ENCODE measurements at regions not wholly inside any gene's neighbourhood (a gene's known extent, or its start where the extent isn't known, plus 50 kb on each side); places are given as distances from the start of the nearest gene placed in this dataset.

DNA sequence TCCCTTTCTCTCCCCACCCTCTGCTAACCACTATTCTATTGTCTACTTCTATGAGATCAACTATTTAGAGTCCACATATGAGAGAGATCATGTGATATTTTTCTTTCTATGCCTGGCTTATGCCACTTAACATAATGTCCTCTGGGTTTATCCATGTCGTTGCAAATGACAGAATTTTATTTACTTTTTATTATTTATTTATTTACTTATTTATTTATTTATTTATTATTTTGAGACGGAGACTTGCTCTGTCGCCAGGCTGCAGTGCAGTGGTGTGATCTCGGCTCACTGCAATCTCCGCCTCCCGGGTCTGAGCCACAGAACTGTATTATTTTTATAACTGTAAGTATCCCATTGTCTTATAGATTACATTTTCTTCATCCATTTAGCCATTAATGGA lies 443.4 kb upstream of the CDH19 start:
- no peak overlapping the region for H3K4me3 Mint-ChIP-seq
- no peaks in the 10 kb centered on the region for H3K4me1 Mint-ChIP-seq (ENCODE audit: low read depth)
- ATAC-seq (replicated peaks in 1 of 2) (no peak), DNase-seq (no peak)
- H3K27me3 Mint-ChIP-seq (ENCODE audit: low read depth): no peaks in the 10 kb centered on the region
- H3K27ac Mint-ChIP-seq: no peak overlapping the region
- no peaks in the 10 kb centered on the region for H3K36me3 Mint-ChIP-seq (ENCODE audit: insufficient read depth in 2 of 2)
- H3K9me3 Mint-ChIP-seq: no peaks in the 10 kb centered on the region

DNA sequence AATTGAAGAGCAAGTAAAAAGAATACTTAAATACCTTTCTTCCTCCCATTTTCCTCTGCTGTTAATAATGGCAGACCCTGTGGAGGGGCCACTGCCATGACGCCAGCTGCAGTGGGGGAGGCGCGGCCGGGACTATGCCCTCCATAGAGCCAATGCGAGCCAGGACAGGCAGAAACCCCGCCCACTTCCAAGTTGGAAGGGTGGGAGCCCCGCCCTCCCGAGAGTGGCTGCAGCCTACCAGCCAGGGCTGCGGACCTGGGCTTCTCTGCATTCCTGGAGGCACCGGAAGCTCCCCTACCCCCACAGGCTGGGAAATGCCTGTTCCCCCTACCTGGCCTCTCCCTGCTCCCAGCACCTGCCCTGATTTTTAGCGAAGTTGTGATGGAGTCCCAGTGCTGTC lies 439.4 kb upstream of the CDH19 start:
- Mint-ChIP-seq H3K9me3 (no peaks in the 10 kb centered on the region), H3K4me3 (no peak overlapping the region), H3K27ac (no peak overlapping the region), H3K4me1 (ENCODE audit: low read depth) (no peaks in the 10 kb centered on the region), H3K27me3 (ENCODE audit: low read depth) (no peaks in the 10 kb centered on the region), H3K36me3 (ENCODE audit: insufficient read depth in 2 of 2) (no peaks in the 10 kb centered on the region)
- DNase-seq: no peak
- no peak for ATAC-seq (replicated peaks in 1 of 2)

DNA sequence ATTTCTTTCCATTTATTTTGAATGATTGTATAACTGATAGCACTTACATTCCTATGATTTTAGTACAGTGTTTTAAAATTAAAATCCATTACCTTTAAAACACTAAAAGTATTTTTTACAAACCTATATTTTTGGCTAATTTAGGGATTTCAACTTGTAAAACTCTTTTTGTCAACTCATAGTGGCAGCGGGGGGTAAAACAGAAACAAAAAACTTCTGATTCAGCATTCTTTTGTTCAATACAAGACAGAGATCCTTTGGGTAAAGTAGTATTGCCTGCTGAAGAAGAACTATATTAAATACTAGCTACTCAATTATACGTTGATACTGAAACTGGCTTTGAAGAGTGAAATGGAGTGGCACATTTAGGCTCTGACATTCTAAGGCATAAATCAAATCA lies 437.4 kb upstream of the CDH19 start:
- ATAC-seq (replicated peaks in 1 of 2): no peak
- Mint-ChIP-seq H3K4me1 (ENCODE audit: low read depth) (no peaks in the 10 kb centered on the region), H3K27me3 (ENCODE audit: low read depth) (no peaks in the 10 kb centered on the region), H3K4me3 (no peak overlapping the region), H3K9me3 (peaks cover 0 to 2% of the 10 kb centered on the region in 2 donors), H3K36me3 (ENCODE audit: insufficient read depth in 2 of 2) (no peaks in the 10 kb centered on the region), H3K27ac (no peak overlapping the region)
- no peak for DNase-seq

DNA sequence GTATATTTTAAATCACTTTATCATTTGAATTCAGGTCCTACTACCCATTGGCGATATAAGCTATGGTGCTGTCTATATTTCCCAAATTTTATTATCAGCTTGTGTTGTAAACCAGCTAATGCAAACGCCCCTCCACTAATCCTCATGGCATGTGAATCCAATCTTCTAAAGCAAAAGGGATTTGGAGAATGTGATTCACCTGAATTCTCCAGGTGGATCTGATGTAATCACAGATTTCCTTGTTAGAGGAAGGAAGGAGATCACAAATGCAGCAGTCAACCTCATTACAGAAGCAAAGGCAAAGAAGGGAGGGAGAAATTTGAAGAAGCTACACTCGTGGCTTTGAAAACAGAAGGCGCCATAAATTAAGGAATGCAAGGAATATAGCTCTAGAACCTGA lies 431.1 kb upstream of the CDH19 start:
- Mint-ChIP-seq H3K36me3 (ENCODE audit: insufficient read depth in 2 of 2) (no peaks in the 10 kb centered on the region), H3K4me1 (ENCODE audit: low read depth) (no peaks in the 10 kb centered on the region), H3K9me3 (peaks cover 3 to 5% of the 10 kb centered on the region in 2 donors), H3K4me3 (no peak overlapping the region), H3K27me3 (ENCODE audit: low read depth) (no peaks in the 10 kb centered on the region), H3K27ac (no peak overlapping the region)
- no peak for DNase-seq
- no peak for ATAC-seq (replicated peaks in 1 of 2)

DNA sequence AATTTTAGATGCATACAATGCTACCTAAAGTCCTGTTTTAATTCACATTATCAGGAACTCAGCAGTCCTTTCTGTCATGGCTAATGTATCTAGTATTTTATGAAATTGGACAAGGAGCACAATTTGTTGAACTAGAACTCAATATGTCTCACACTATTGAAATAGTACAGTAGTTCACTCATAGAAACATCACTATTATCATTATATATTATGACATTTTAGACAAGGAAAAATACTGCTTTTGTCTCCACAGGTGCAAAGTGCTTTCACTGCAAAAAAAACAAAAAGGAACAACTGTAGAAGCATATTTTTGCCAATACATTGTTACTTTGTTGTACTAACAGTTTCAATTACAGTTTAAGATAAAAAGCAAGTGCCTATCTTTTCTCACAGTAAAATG lies 419.2 kb upstream of the CDH19 start:
- Mint-ChIP-seq H3K27me3 (ENCODE audit: low read depth) (no peaks in the 10 kb centered on the region), H3K27ac (no peak overlapping the region), H3K4me1 (ENCODE audit: low read depth) (no peaks in the 10 kb centered on the region), H3K9me3 (no peaks in the 10 kb centered on the region), H3K4me3 (no peak overlapping the region), H3K36me3 (ENCODE audit: insufficient read depth in 2 of 2) (no peaks in the 10 kb centered on the region)
- ATAC-seq (replicated peaks in 1 of 2) (no peak), DNase-seq (no peak)

DNA sequence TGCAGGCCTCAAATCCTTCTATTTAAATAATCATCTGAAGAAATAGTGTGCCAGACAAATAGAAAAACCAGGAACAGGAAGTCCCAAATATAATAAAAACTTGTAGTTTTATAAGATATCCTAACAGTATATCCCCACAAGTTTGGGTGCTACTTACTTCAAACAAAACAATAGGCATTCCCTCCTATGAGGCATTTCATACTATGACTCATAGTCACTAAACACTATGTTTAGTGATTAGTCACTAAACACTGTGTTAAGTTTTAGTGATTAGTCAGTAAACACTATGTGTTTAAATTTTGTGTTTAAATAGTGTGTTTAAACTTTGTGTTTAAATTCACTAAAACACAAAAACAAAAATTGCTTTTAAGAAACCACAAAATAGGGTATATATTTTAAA lies 407.0 kb upstream of the CDH19 start:
- DNase-seq (no peak), ATAC-seq (replicated peaks in 1 of 2) (no peak)
- Mint-ChIP-seq H3K4me1 (ENCODE audit: low read depth) (no peaks in the 10 kb centered on the region), H3K36me3 (ENCODE audit: insufficient read depth in 2 of 2) (no peaks in the 10 kb centered on the region), H3K4me3 (no peak overlapping the region), H3K9me3 (no peaks in the 10 kb centered on the region), H3K27ac (no peak overlapping the region), H3K27me3 (ENCODE audit: low read depth) (no peaks in the 10 kb centered on the region)

DNA sequence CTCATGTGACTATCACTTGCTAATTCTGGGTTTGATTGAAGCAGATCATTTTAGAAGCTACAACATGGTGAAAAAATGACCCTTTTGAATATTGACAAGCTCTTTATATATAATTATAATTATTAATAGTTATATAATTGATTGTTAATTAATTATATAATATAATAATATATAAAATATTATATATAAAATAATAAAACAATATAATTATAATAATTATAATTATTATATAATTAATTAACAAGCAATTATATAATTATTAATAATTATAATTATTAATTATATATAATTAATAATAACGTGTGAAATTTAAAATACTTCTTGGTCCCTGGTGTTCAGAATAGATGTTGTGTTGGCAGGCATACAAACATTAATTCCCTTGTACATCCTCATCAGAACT lies 404.1 kb upstream of the CDH19 start:
- H3K27me3 Mint-ChIP-seq (ENCODE audit: low read depth): no peaks in the 10 kb centered on the region
- DNase-seq: no peak
- H3K36me3 Mint-ChIP-seq (ENCODE audit: insufficient read depth in 2 of 2): no peaks in the 10 kb centered on the region

DNA sequence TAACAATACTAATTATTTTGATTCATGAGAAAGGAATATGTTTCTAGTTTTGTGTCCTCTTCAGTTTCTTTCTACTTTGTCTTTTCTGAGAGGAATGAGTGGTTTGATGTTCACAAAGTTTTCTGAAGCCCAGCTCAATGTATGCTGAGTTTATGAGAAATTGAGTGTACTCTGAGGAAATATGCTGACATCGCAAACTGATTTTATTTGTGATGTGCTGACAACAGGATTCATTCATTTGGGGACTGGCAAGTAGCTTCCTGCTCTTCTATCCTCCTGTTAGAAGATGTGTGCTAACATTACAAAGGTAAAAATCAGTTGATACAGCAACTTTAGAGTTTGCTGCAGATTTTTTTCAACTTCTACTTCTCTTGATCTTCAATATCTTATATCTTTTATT lies 403.2 kb upstream of the CDH19 start:
- peaks cover 0 to 3% of the 10 kb centered on the region in 2 donors for H3K9me3 Mint-ChIP-seq
- H3K27ac Mint-ChIP-seq: no peak overlapping the region

More for the DNA sequence above, 404.1 kb upstream of the CDH19 start:
- Mint-ChIP-seq H3K27ac (no peak overlapping the region), H3K4me3 (no peak overlapping the region), H3K4me1 (ENCODE audit: low read depth) (no peaks in the 10 kb centered on the region), H3K9me3 (peaks cover 0 to 3% of the 10 kb centered on the region in 2 donors)
- ATAC-seq (replicated peaks in 1 of 2): no peak

DNA sequence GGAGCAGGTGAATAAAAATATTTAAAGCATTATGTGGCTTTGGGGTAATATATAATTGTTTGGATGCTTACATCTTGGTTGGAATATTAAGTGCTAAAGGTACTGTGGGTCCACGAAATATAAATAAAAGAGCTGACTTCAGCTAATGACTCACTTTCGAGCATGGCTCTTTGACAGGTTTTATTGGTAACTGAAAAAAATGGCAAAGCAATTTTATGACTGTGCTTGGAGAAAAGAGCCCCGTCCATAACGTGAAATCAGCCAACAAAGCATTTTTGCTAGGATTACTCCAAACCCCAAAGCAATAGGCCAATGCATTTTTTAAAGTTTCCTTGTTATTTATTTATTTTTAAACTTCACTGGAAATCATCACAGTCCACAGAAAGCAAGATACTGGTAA lies 397.2 kb upstream of the CDH19 start:
- Mint-ChIP-seq H3K27me3 (ENCODE audit: low read depth) (no peaks in the 10 kb centered on the region), H3K27ac (no peak overlapping the region), H3K36me3 (ENCODE audit: insufficient read depth in 2 of 2) (no peaks in the 10 kb centered on the region), H3K4me1 (ENCODE audit: low read depth) (no peaks in the 10 kb centered on the region), H3K4me3 (no peak overlapping the region), H3K9me3 (peaks cover 2 to 8% of the 10 kb centered on the region in 2 donors)
- ATAC-seq (replicated peaks in 1 of 2) (no peak), DNase-seq (no peak)

More for the DNA sequence above, 403.2 kb upstream of the CDH19 start:
- Mint-ChIP-seq H3K4me1 (ENCODE audit: low read depth) (no peaks in the 10 kb centered on the region), H3K4me3 (no peak overlapping the region), H3K36me3 (ENCODE audit: insufficient read depth in 2 of 2) (no peaks in the 10 kb centered on the region), H3K27me3 (ENCODE audit: low read depth) (no peaks in the 10 kb centered on the region)
- ATAC-seq (replicated peaks in 1 of 2) (no peak), DNase-seq (no peak)

DNA sequence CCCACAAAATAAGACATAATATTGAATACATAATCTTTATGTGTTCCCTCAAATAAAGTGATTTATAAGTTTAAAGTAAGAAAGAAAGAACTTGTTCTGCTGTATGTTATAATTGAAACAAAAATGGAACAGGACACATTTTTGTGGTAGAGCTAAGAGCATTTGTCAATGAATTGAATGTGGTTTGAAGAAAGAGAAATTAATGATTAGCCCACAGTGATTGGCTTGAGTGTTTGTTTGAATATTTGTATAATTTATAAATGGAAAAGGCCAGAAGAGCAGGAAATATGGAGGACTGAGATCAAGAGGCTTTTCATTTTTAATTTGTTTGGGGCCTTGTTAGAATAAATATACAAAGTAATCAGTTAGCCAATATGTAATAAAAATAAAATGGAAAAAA lies 395.1 kb upstream of the CDH19 start:
- DNase-seq (no peak), ATAC-seq (replicated peaks in 1 of 2) (no peak)
- H3K36me3 Mint-ChIP-seq (ENCODE audit: insufficient read depth in 2 of 2): no peaks in the 10 kb centered on the region

GRCh38 chr18:66995270-66995669 lies 391.4 kb upstream of the CDH19 start:
- no peaks in the 10 kb centered on the region for H3K27me3 Mint-ChIP-seq (ENCODE audit: low read depth)
- no peaks in the 10 kb centered on the region for H3K4me1 Mint-ChIP-seq (ENCODE audit: low read depth)
- ATAC-seq (replicated peaks in 1 of 2) (no peak), DNase-seq (no peak)
- H3K9me3 Mint-ChIP-seq: peaks cover 7% of the 10 kb centered on the region in 2 donors
- H3K4me3 Mint-ChIP-seq: no peak overlapping the region
- no peak overlapping the region for H3K27ac Mint-ChIP-seq
- no peaks in the 10 kb centered on the region for H3K36me3 Mint-ChIP-seq (ENCODE audit: insufficient read depth in 2 of 2)

More for the DNA sequence above, 395.1 kb upstream of the CDH19 start:
- no peaks in the 10 kb centered on the region for H3K27me3 Mint-ChIP-seq (ENCODE audit: low read depth)
- H3K9me3 Mint-ChIP-seq: peaks cover 5 to 7% of the 10 kb centered on the region in 2 donors
- no peak overlapping the region for H3K4me3 Mint-ChIP-seq
- no peak overlapping the region for H3K27ac Mint-ChIP-seq
- H3K4me1 Mint-ChIP-seq (ENCODE audit: low read depth): no peaks in the 10 kb centered on the region

DNA sequence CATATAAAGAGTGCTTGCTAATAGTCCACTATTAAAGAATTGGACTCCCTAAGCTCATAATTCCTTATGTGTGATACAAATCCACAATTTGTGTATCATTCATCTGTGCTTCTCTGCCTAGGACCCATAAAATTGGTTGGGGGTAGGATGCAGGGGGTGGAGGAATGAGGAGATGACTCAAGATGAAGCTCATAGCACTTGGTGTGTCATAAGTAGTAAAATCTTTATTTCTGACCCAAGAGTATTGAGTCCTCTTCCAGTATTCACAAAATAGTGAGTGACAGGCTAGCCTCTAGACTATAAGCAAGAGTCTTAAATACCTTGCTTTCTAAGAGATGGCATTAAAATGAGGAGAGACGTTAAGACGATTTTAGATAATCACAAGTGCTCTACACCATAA lies 390.9 kb upstream of the CDH19 start:
- ATAC-seq (replicated peaks in 1 of 2) (no peak), DNase-seq (no peak)
- no peak overlapping the region for H3K4me3 Mint-ChIP-seq
- H3K4me1 Mint-ChIP-seq (ENCODE audit: low read depth): no peaks in the 10 kb centered on the region
- no peaks in the 10 kb centered on the region for H3K36me3 Mint-ChIP-seq (ENCODE audit: insufficient read depth in 2 of 2)
- H3K27ac Mint-ChIP-seq: no peak overlapping the region
- H3K27me3 Mint-ChIP-seq (ENCODE audit: low read depth): no peaks in the 10 kb centered on the region
- H3K9me3 Mint-ChIP-seq: peaks cover 7% of the 10 kb centered on the region in 2 donors

DNA sequence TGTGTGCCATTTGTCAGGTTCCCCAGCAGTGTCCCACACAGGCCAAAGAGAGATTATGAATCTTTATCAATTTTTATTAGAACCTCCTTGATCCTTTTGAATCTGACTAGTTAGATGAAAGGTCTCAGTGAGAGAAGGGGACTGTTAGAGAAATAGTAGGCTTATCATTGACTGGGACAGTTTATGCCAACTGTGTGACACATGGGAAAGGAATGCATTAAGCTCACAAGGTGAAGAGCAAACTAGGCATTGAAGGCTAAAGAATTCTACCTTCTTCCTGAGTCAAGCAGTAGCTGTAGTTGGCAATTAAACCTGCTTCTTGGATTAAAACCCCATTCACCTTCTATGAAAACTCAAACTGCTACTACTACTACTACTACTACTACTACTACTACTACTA lies 389.6 kb upstream of the CDH19 start:
- H3K9me3 Mint-ChIP-seq: peaks cover 7% of the 10 kb centered on the region in 2 donors
- no peaks in the 10 kb centered on the region for H3K36me3 Mint-ChIP-seq (ENCODE audit: insufficient read depth in 2 of 2)
- ATAC-seq (replicated peaks in 1 of 2): no peak
- DNase-seq: no peak
- no peak overlapping the region for H3K27ac Mint-ChIP-seq
- no peaks in the 10 kb centered on the region for H3K27me3 Mint-ChIP-seq (ENCODE audit: low read depth)
- H3K4me3 Mint-ChIP-seq: no peak overlapping the region
- H3K4me1 Mint-ChIP-seq (ENCODE audit: low read depth): no peaks in the 10 kb centered on the region

GRCh38 chr18:66990909-66991308 lies 387.0 kb upstream of the CDH19 start:
- no peak for DNase-seq
- no peaks in the 10 kb centered on the region for H3K4me1 Mint-ChIP-seq (ENCODE audit: low read depth)
- H3K27me3 Mint-ChIP-seq (ENCODE audit: low read depth): no peaks in the 10 kb centered on the region
- ATAC-seq (replicated peaks in 1 of 2): no peak
- peaks cover 2 to 9% of the 10 kb centered on the region in 2 donors for H3K9me3 Mint-ChIP-seq
- H3K4me3 Mint-ChIP-seq: no peak overlapping the region
- no peak overlapping the region for H3K27ac Mint-ChIP-seq
- H3K36me3 Mint-ChIP-seq (ENCODE audit: insufficient read depth in 2 of 2): no peaks in the 10 kb centered on the region
